ENCODE measurements at regions not wholly inside any gene's neighbourhood (a gene's known extent, or its start where the extent isn't known, plus 50 kb on each side); places are given as distances from the start of the nearest gene placed in this dataset.
A peak's percentile ranks its signal among the peaks of the same experiment; 100 is the strongest.

DNA sequence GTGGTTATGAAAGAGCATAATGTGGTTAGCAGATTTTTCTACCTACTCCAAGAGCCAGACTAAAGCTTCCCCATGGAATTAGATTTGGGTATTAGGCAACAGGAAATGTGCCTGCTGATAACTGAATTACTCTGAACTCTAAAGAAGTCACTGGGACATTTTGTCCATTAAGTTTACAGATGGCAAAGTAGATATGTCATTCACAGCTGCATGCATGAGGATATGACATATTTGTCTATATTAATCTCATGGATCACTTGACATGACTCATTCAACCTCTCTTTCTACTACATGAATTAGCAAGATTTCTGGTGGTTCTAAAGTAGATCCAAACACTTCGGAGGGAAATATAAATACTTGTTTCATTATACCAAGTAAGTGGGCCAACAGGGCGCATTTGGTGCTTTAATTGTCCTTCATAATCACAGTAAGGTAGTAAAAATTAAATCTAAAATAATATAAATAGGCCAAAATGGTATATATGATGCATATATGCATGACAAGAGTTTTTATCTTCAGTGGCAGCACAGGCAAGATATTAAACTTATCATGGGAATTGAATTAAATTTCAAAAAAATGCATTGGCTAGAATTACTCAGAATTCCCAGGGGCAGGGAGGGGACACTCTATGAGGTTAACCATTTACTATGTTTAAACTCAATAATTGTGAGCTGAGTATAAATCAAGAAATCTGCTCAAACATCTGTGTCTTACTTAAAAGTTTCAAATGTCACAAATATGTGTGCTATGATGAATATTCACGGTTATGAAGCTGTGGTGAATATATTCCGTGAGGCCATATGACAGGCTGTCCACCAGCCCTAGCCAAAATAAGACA is 365.3 kb upstream of the KCNMB2 start:
- WGBS, 4 donors, result 82 to 89% (median 84%) methylated on average over 4 of the region's 4 CpGs
- no peak overlapping the region for H3K4me3 ChIP-seq
- H3K4me1 ChIP-seq (replicated peaks in 1 of 2), result peaks cover 0 to 7% of the 10 kb centered on the region in 2 donors
- no peaks in the 10 kb centered on the region for H3K36me3 ChIP-seq (replicated peaks in 1 of 2)
- peaks cover 0 to 3% (median 0%) of the 10 kb centered on the region in 3 donors for H3K9me3 ChIP-seq (replicated peaks in 1 of 3)
- intact Hi-C loops (cut with DNase I), result no loop called here
- no peak for TF ChIP-seq CTCF (IDR thresholded peaks at IDR 0.05)
- H3K27ac ChIP-seq, result peak overlapping the region in 2 of 5 donors; percentile 22 to 27
- DNase-seq, result no peak
- H3K27me3 ChIP-seq, result no peaks in the 10 kb centered on the region

DNA sequence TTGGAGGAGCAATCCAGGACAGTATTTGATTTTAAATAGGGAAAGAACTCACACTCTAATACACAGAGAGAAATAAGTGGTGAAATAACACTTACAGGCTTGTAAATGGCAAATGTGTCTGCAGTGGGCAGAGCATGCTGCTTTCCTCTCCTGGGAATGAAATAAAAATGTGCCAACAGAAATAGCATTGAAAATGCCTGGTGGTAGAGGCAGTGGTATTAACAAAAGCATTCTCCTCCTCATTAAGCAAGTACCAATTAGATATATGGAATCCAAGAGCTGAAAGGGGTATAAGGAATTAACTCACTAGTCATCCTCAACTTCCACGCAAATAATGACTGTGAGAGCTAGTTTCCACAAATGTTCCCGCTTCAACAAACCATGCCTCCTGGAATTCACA is 364.1 kb upstream of the KCNMB2 start:
- Histone ChIP-seq H3K9me3 (replicated peaks in 1 of 3) (no peaks in the 10 kb centered on the region), H3K27ac (no peak overlapping the region), H3K4me3 (no peak overlapping the region), H3K27me3 (no peaks in the 10 kb centered on the region), H3K4me1 (replicated peaks in 1 of 2) (peaks cover 0 to 7% of the 10 kb centered on the region in 2 donors), H3K36me3 (replicated peaks in 1 of 2) (no peaks in the 10 kb centered on the region)
- intact Hi-C loops (cut with DNase I), result no loop called here
- DNase-seq, result no peak
- TF ChIP-seq POLR2A (IDR thresholded peaks at IDR 0.05) (no peak), CTCF (IDR thresholded peaks at IDR 0.05) (no peak)
- WGBS, 4 donors, result 92 to 100% (median 98%) methylated on average over 2 of the region's 2 CpGs

DNA sequence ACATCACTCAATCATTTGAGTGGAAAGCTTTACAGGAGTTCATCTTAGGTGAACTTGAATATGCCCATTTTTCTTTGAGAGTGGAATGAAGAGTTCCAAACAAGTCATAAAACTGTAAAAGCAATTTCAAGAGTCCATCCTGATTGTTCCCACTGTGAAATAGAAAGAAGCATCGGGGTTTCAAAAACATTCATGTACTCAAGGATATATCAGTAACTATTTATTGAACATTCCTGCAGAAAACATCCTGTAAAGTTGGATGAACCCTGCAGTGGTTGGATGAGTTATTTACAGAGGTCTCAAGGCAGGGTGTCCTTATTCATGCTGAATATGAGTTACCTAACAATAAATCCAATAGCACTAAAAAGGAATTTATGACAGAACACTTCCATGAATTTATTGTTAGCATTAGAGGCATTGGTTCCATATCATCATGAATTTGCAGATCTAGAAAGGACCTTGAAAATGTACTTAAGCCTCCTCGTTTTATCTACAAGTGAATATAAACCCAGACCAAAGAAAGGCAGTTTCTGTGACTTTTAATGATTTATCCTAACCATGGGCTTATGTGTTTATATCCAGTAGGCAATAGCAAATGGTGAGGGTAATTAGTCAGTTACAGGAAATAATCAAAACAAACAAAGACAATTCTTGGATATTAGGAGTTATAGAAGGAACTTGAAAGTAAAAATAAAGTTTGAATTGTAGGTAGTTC is 361.9 kb upstream of the KCNMB2 start:
- no peaks in the 10 kb centered on the region for H3K36me3 ChIP-seq (replicated peaks in 1 of 2)
- peaks cover 0 to 7% of the 10 kb centered on the region in 2 donors for H3K4me1 ChIP-seq (replicated peaks in 1 of 2)
- no peak overlapping the region for H3K4me3 ChIP-seq
- 44 to 62% (median 56%) methylated on average over 2 of the region's 2 CpGs for WGBS, 4 donors
- intact Hi-C loops (cut with DNase I), result no loop called here
- TF ChIP-seq POLR2A (IDR thresholded peaks at IDR 0.05), result no peak
- TF ChIP-seq CTCF (IDR thresholded peaks at IDR 0.05), result no peak
- DNase-seq, result no peak
- no peaks in the 10 kb centered on the region for H3K27me3 ChIP-seq
- H3K27ac ChIP-seq, result no peak overlapping the region
- no peaks in the 10 kb centered on the region for H3K9me3 ChIP-seq (replicated peaks in 1 of 3)

- DNase-seq, result no peak
- Histone ChIP-seq H3K9me3 (replicated peaks in 1 of 3) (no peaks in the 10 kb centered on the region), H3K36me3 (replicated peaks in 1 of 2) (no peaks in the 10 kb centered on the region), H3K4me3 (no peak overlapping the region), H3K27ac (no peak overlapping the region), H3K27me3 (no peaks in the 10 kb centered on the region), H3K4me1 (replicated peaks in 1 of 2) (peaks cover 0 to 5% of the 10 kb centered on the region in 2 donors)
- TF ChIP-seq POLR2A (IDR thresholded peaks at IDR 0.05), result no peak
- intact Hi-C loops (cut with DNase I), result no loop called here
- 93 to 100% (median 95%) methylated on average over 1 of the region's 1 CpG for WGBS, 4 donors
Measured at GRCh38 chr3:178181088-178181487, 355.1 kb upstream of the KCNMB2 start.

Data from adrenal gland (tissue), 9 donors.